ENCODE measurements at regions not wholly inside any gene's neighbourhood (a gene's known extent, or its start where the extent isn't known, plus 50 kb on each side); places are given as distances from the start of the nearest gene placed in this dataset.

- Histone ChIP-seq H3K4me1 (replicated peaks; ENCODE audit: insufficient read depth) (peaks cover 22% of the 10 kb centered on the region), H3K36me3 (ENCODE audit: low read depth) (no peaks in the 10 kb centered on the region)
- peak in 1 of 2 experiments; percentile 86 for DNase-seq
Observed at GRCh38 chr6:19454721-19455392, 382.3 kb upstream of the ID4 start.

GRCh38 chr6:19463250-19463649, 373.9 kb upstream of the ID4 start:
- peaks cover 18% of the 10 kb centered on the region for H3K4me1 ChIP-seq (replicated peaks; ENCODE audit: insufficient read depth)
- H3K4me2 ChIP-seq = no peak overlapping the region
- no peak for DNase-seq
- H3F3A ChIP-seq (ENCODE audit: insufficient read depth, low read depth) = peaks cover 5% of the 10 kb centered on the region; the same call in 1 of the 2 replicates
- H3K9me3 ChIP-seq (ENCODE audit: insufficient read depth, low read depth) = no peaks in the 10 kb centered on the region
- no peaks in the 10 kb centered on the region for H3K36me3 ChIP-seq (ENCODE audit: low read depth)
- H3K79me2 ChIP-seq (ENCODE audit: low read depth) = no peaks in the 10 kb centered on the region
- BruUV-seq (replicated peaks) = no TSS peak
- no peaks in the 10 kb centered on the region for H3K9me2 ChIP-seq (ENCODE audit: insufficient read depth)
- intact Hi-C loops (cut with micrococcal nuclease; ENCODE audit: unreplicated experiment) = no loop called here
- no peak overlapping the region for H3K27ac ChIP-seq
- CTCF ChIA-PET = no interaction called here
- H3K27me3 ChIP-seq (ENCODE audit: insufficient read depth, low read depth) = no peaks in the 10 kb centered on the region
- no peaks in the 10 kb centered on the region for H4K20me1 ChIP-seq (ENCODE audit: insufficient read depth)
- no peak overlapping the region for H2AFZ ChIP-seq
- POLR2A ChIA-PET (ENCODE audit: unreplicated experiment) = no interaction called here
- H3K4me3 ChIP-seq = no peak overlapping the region
- no peak for TF ChIP-seq CTCF (conservative IDR thresholded peaks at IDR 0.05)
- no peak for TF ChIP-seq EZH2 (IDR thresholded peaks at IDR 0.05; ENCODE audit: low read depth)

More at GRCh38 chr6:19454721-19455392, 382.3 kb upstream of the ID4 start:
- no peaks in the 10 kb centered on the region for H4K20me1 ChIP-seq (ENCODE audit: insufficient read depth)
- no peak overlapping the region for H3K27ac ChIP-seq
- H3K27me3 ChIP-seq (ENCODE audit: insufficient read depth, low read depth) = no peaks in the 10 kb centered on the region
- no peaks in the 10 kb centered on the region for H3K79me2 ChIP-seq (ENCODE audit: low read depth)
- no peak overlapping the region for H3K4me3 ChIP-seq
- intact Hi-C loops (cut with micrococcal nuclease; ENCODE audit: unreplicated experiment) = loop anchor here (1.0 to 2.0 kb wide), 2 partner anchors 18 to 22 kb away; no protein-coding TSS in a partner anchor
- ChIA-PET CTCF (no interaction called here), POLR2A (ENCODE audit: unreplicated experiment) (interaction anchor here (0.6 kb wide), 1 partner anchor 22 kb away, joined by 3 read pairs; no protein-coding TSS in a partner anchor)
- no peaks in the 10 kb centered on the region for H3K9me3 ChIP-seq (ENCODE audit: insufficient read depth, low read depth)
- BruUV-seq (replicated peaks) = no TSS peak
- H3K9me2 ChIP-seq (ENCODE audit: insufficient read depth) = no peaks in the 10 kb centered on the region
- no peaks in the 10 kb centered on the region; the same call in 1 of the 2 replicates for H3F3A ChIP-seq (ENCODE audit: insufficient read depth, low read depth)
- H3K4me2 ChIP-seq = peak overlapping the region; percentile 17
- H2AFZ ChIP-seq = no peak overlapping the region
- TF ChIP-seq CTCF (conservative IDR thresholded peaks at IDR 0.05) = no peak
- TF ChIP-seq EZH2 (IDR thresholded peaks at IDR 0.05; ENCODE audit: low read depth) = no peak

GRCh38 chr6:19463925-19464324, 373.2 kb upstream of the ID4 start:
- POLR2A ChIA-PET (ENCODE audit: unreplicated experiment) = no interaction called here
- Histone ChIP-seq H3K36me3 (ENCODE audit: low read depth) (no peaks in the 10 kb centered on the region), H2AFZ (no peak overlapping the region), H3K27ac (no peak overlapping the region), H3K27me3 (ENCODE audit: insufficient read depth, low read depth) (no peaks in the 10 kb centered on the region), H3F3A (ENCODE audit: insufficient read depth, low read depth) (peaks cover 5% of the 10 kb centered on the region; the same call in 1 of the 2 replicates), H3K4me3 (no peak overlapping the region), H3K9me3 (ENCODE audit: insufficient read depth, low read depth) (no peaks in the 10 kb centered on the region), H4K20me1 (ENCODE audit: insufficient read depth) (no peaks in the 10 kb centered on the region), H3K9me2 (ENCODE audit: insufficient read depth) (no peaks in the 10 kb centered on the region), H3K79me2 (ENCODE audit: low read depth) (no peaks in the 10 kb centered on the region), H3K4me1 (replicated peaks; ENCODE audit: insufficient read depth) (peaks cover 18% of the 10 kb centered on the region), H3K4me2 (no peak overlapping the region)
- TF ChIP-seq CTCF (conservative IDR thresholded peaks at IDR 0.05) (no peak), EZH2 (IDR thresholded peaks at IDR 0.05; ENCODE audit: low read depth) (no peak)
- CTCF ChIA-PET = no interaction called here
- intact Hi-C loops (cut with micrococcal nuclease; ENCODE audit: unreplicated experiment) = no loop called here
- no TSS peak for BruUV-seq (replicated peaks)
- no peak for DNase-seq

All from PC-9 (cell line).